Lung microvascular endothelial cell (primary cell): ENCODE measurements at regions not wholly inside any gene's neighbourhood (a gene's known extent, or its start where the extent isn't known, plus 50 kb on each side); places are given as distances from the start of the nearest gene placed in this dataset.

ENCODE experiments used
- DNase-seq, 2 donors: peaks; one replicate each; pipeline versions ENCODE4 v3.0.0 to v3.0.0-alpha.2; 2010; ENCODE audit warnings: low read depth in 2 of 2

- peak in 1 of 2 donors; percentile 53 for DNase-seq
These were observed 397.2 kb upstream of the FANCL start for GRCh38 chr2:58638256-58638805.

GRCh38 chr2:58636872-58637271 is 395.7 kb upstream of the FANCL start:
- DNase-seq = no peak

GRCh38 chr2:58635801-58636375 is 394.8 kb upstream of the FANCL start:
- no peak for DNase-seq

GRCh38 chr2:58634653-58635370 is 393.7 kb upstream of the FANCL start:
- DNase-seq = peak in 1 of 2 donors; percentile 30

GRCh38 chr2:58633613-58634365 is 392.7 kb upstream of the FANCL start:
- peak; percentile 59 to 89 for DNase-seq

DNA sequence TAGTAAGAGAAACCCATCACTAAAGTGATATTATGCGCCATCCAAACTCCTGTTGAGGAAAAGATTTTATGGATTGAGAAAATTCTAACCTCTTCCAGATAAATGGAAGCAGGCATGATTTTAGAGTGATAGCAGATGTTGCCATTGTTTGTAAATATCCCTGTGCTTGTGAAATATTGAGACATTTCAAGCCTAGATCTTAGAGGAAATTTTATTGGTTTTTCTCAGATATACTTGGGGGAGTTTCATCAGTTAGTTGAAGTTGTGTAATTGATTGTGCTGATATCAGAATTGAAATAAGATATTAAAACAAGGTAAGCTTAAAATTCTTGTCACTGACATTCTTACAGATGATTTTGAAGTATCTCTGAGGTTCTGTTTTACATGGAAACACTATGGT is 390.9 kb upstream of the FANCL start:
- no peak for DNase-seq

DNA sequence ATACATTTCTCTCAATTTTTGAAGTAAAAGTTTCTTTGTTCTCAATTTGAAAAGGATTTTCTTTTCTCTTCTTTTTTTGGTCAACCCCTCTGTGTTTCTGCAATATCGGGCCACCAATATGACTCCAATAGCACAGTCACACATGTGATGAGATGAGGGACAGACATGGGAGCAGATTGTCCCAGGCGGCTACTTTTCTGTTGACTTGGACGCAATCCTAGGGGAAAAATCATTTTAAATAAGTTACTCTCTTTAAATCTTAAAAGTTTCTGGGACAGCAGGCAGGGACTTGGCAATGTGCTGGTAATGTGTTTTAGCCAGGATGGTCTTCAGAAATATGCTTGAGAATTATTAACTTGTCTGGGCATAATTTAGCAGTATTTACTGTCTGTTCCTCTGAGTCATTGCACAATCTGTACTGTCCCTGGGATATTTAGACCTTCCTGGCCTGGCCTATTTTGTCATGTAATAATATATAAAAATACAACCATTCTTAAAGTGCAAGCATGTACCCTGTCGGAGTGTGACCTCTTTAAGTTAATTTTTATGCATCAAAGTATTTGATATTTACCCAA is 388.5 kb upstream of the FANCL start:
- DNase-seq = peak in 1 of 2 donors; percentile 8

DNA sequence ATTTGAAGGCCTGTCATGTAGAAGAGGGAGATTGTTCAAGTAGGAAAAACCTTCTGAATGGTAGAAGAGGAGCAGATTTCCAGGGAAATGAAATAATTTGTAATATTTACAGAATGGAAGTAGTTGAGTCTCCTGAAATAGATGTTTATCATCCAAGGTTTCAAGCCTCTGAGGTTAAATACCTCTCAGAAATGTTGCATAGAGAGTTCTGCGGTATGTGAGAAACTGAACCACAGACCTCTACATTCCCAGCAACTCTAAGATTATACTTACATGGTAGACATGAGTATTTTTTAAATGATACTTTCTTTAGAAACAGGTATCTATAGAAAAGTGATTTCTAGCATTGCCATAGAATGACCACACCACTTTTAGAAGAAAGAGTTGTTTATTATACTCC is 379.8 kb upstream of the FANCL start:
- no peak for DNase-seq

DNA sequence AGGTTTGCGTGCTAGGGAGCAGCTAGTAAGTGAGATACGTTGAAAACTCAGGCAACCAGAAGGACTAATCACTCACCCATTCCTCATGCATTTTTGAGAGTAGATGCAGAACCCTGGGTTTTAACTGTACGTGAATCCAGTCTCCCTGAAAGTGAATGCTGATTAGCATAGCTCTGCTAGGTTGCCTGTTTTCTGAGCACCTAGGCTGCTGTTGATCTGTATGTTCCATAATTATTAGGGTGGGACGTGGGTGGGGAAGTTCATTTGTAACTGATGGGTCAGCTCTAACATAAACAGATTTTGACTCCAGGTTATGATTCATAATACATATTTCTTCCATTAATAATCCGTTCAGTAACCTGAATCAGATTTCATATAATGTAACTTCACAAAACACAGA is 379.0 kb upstream of the FANCL start:
- DNase-seq = peak; percentile 5 to 52

DNA sequence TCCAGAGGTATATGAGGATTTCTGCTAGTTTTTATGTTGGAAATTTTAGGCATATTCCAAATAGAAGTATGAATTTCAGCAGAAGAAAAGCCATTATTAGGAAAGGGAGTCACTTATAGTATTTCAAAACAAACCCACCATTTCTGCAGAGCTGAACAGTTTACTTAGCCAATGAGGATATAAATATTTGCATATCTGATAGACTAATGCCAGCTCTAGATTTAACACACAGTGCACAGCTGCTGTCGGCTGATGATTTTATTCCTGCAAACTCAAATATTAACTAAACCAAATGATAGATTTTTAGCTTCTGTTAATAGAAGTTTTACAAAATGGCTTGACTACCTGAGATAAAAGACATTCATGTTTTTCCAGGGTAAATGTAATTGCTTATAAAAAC is 375.8 kb upstream of the FANCL start:
- DNase-seq = no peak

DNA sequence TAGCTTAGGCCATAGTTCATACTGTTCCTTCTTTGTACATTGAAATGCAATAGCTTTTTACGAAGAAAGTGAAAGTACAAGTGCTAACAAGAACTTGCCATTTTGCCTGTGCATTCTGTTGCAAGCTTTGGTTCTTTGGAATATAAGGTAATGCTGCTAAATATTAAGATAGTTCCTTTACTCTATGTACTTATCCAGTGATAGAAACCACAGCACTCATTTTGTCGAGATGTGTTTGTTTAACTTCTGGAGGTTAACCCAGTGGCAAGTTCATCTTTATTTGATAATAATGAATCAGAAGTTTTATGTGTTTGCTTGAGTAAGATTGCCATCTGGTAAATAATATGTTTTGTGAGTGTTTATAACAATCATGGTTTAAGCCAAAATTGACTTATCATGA is 373.1 kb upstream of the FANCL start:
- no peak for DNase-seq

- no peak for DNase-seq
These were observed 371.8 kb upstream of the FANCL start for GRCh38 chr2:58612973-58613372.

DNA sequence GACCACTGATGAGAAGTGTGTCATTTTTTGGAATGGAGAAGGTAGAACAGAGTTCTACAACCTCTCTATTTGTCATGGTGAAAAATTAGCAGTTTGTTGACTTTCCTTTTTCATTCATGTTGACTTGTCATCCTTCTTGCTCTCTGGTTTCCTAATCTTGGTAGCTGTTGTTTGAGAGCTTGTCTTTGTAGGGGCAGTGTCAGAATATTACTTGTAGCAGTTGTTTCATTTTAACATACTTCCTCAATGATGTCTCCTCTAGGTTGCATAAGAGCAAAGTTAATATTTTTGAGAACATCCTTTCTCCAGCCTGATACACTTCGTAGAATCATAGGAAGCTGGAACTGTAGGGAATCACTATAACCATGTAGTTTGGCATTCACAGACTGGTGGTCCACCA is 368.2 kb upstream of the FANCL start:
- DNase-seq = no peak

DNA sequence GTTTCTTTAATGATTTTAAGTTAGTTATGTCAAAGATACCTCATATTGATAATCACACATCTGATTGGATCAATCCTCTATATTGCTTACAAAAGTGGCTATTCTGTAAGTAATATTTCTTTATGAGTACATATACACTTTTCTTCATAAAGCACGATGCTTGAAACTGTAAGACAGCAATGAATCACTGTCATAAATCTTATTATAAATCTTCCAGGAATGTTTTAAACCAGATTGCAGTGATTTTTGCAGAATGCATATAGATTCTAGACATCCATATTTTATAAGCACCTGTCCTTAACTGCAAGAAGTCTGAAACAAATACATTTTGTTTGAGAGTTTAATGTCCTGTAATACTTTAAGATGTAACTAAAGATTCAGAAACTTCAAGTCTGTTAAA is 367.0 kb upstream of the FANCL start:
- no peak for DNase-seq

DNA sequence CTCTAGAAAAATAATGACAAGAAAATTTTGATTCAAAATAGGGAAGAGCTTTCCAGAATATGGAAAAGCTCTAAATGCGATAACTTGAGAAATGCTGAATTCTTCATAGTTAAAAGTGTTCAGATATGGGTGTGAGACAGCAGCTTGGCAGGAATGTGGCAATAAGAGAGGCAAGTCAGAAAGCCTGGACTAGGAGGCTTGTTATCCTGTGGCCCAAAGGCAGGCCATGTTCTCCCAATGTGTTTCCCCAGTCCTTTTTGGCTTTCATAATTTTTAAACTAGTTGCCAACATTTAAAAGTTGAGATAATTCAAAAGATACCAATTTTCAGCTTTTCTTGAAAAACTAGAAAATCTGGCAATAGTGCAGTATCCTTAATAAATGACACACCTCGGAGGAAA is 366.3 kb upstream of the FANCL start:
- no peak for DNase-seq

DNA sequence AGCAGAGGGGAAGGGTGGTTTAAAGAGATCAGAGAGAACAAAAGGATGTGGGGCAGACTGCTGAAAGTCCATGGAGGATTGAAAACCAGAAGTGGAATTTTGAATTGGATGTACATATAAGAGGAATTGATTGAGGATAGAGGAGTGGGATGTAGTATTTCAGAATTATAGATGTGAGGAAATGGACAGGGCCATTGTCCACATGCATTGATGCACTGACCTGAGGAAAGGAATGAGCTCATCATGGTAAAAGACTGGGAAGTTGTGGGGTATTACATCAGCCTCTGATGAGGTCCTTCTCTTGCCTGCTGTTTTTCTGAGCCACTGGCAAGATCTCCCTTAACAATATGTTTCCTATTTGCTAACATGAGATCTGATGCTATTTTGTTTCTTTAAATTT is 365.7 kb upstream of the FANCL start:
- peak in 1 of 2 donors; percentile 34 for DNase-seq

GRCh38 chr2:58604096-58604495 is 363.0 kb upstream of the FANCL start:
- no peak for DNase-seq

GRCh38 chr2:58601017-58601416 is 359.9 kb upstream of the FANCL start:
- DNase-seq = no peak

DNA sequence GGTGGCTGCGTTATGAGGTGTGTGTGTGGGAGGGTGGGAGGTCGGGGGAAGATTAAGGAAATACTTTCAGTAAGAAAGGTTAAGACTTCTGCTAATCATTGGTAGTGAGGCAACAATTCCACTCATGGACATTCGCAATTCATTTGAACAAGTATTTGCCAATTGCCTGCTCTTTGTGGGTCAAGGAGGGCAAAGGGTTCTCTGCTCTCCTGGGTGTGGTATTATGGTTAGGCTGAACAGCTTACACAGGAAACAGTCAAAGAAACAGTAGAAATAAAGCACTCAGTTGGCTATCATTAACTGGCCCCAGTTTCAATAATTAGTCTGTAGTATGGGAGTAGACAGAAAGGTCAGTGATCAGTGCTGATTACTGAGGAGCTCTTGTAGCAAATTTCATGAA is 357.0 kb upstream of the FANCL start:
- no peak for DNase-seq

DNA sequence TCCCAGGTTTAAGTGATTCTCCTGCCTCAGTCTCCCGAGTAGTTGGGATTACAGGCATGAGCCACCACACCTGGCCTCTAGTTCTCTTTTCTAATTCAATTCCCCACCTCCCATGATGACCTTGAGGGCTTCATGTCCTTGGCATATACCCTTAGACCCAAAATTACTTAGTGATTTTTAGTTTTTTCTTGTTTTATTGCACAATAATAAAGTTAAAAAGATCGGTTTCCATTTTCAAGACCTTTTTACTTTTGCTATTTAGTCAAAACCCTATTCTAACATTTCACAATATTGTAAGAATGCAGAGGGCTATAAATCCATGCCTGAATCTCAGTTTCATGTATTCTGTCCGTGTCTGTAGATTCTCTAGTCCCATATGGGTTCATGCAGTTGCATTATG is 354.6 kb upstream of the FANCL start:
- DNase-seq = no peak

DNA sequence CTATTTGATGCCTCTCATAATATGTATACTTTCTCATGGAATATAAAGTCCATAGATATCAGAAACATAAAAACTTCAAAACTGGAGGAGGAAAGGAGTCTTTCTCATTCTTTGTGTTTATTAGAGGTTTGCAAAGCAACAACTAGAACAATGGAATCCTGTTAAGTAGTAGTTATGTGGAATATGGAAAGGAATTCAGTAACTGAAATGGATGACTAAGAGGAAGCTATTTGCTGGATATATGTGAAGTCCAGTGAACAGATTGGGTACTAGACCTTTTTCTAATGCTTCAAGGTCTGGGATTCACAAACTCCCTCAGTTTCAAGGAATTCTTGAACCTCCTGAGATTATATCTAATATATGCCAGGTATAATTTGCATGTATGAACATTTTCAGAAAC is 353.6 kb upstream of the FANCL start:
- DNase-seq = peak in 1 of 2 donors; percentile 54

DNA sequence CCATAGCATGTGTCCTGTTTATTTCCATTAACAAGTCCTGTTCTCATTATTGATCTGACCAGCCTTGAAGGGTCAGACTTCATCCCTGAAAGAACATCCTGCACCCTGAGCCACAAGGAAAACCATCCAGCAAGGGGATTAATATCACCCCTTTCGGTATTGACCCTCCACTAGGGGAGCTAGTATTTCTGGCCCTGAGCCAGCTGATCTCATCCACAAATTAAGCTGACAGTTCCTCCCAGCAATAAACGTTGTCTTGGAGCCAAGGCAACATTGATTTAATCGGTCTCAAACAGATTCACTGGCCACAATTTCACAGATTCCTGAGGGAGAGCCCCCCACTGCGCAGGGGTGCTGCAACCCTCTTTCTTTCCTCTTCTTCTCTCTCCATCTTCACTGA is 353.1 kb upstream of the FANCL start:
- DNase-seq = peak; percentile 6 to 41
